RKO (cell line): ENCODE measurements at regions not wholly inside any gene's neighbourhood (a gene's known extent, or its start where the extent isn't known, plus 50 kb on each side); places are given as distances from the start of the nearest gene placed in this dataset.

ENCODE experiments used
- DNase-seq: peaks from one replicate; pipeline ENCODE4 v3.0.0-alpha.2; 2016; ENCODE audit warnings: low spot score

- no peak for DNase-seq
Observed at GRCh38 chr13:97561182-97561581, 127.2 kb downstream of the RAP2A start.

- no peak for DNase-seq
Observed at GRCh38 chr13:97562962-97563361, 129.0 kb downstream of the RAP2A start.

GRCh38 chr13:97564956-97565355 lies 131.0 kb downstream of the RAP2A start:
- no peak for DNase-seq

GRCh38 chr13:97565906-97566305 lies 131.9 kb downstream of the RAP2A start:
- DNase-seq: no peak

GRCh38 chr13:97566907-97567306 lies 132.9 kb downstream of the RAP2A start:
- DNase-seq: no peak

- DNase-seq: no peak
Observed at GRCh38 chr13:97567510-97568243, 133.7 kb downstream of the RAP2A start.

GRCh38 chr13:97568850-97569249 lies 134.9 kb downstream of the RAP2A start:
- no peak for DNase-seq

- no peak for DNase-seq
Observed at GRCh38 chr13:97569841-97570240, 135.9 kb downstream of the RAP2A start.

GRCh38 chr13:97570442-97570841 lies 136.5 kb downstream of the RAP2A start:
- no peak for DNase-seq

GRCh38 chr13:97573011-97573410 lies 139.0 kb downstream of the RAP2A start:
- no peak for DNase-seq

GRCh38 chr13:97574926-97575325 lies 141.0 kb downstream of the RAP2A start:
- peak; percentile 40 for DNase-seq

GRCh38 chr13:97577026-97577425 lies 143.1 kb downstream of the RAP2A start:
- DNase-seq: no peak

- DNase-seq: no peak
Observed at GRCh38 chr13:97582170-97582569, 148.2 kb downstream of the RAP2A start.

- DNase-seq: no peak
Observed at GRCh38 chr13:97583907-97584497, 150.0 kb downstream of the RAP2A start.

- no peak for DNase-seq
Observed at GRCh38 chr13:97586941-97587340, 153.0 kb downstream of the RAP2A start.

- DNase-seq: no peak
Observed at GRCh38 chr13:97588993-97589392, 155.0 kb downstream of the RAP2A start.

- peak; percentile 57 for DNase-seq
Observed at GRCh38 chr13:97600458-97601075, 166.6 kb downstream of the RAP2A start.

GRCh38 chr13:97615266-97615665 lies 181.3 kb downstream of the RAP2A start:
- DNase-seq: no peak

- DNase-seq: no peak
Observed at GRCh38 chr13:97616385-97616784, 182.4 kb downstream of the RAP2A start.

- DNase-seq: no peak
Observed at GRCh38 chr13:97621025-97621424, 187.1 kb downstream of the RAP2A start.

- DNase-seq: no peak
Observed at GRCh38 chr13:97621631-97622030, 187.7 kb downstream of the RAP2A start.

GRCh38 chr13:97627566-97627965 lies 193.6 kb downstream of the RAP2A start:
- DNase-seq: peak; percentile 19

- DNase-seq: no peak
Observed at GRCh38 chr13:97629601-97630272, 195.8 kb downstream of the RAP2A start.
